ENCODE measurements at regions not wholly inside any gene's neighbourhood (a gene's known extent, or its start where the extent isn't known, plus 50 kb on each side); places are given as distances from the start of the nearest gene placed in this dataset.

- TF ChIP-seq MAX (CRISPR knock-in tag; IDR thresholded peaks at IDR 0.05) (no peak), JAZF1 (CRISPR knock-in tag; IDR thresholded peaks at IDR 0.05) (no peak), NR1H2 (CRISPR knock-in tag; IDR thresholded peaks at IDR 0.05) (no peak), ATF2 (CRISPR knock-in tag; IDR thresholded peaks at IDR 0.05; ENCODE audit: borderline replicate concordance, low read depth) (no peak)
Observed at GRCh38 chr10:108184114-108184513, 1019.6 kb upstream of the SORCS1 start (continued).

GRCh38 chr10:108180878-108181277 is 1016.4 kb upstream of the SORCS1 start:
- POLR2A ChIA-PET: no interaction called here
- ATAC-seq (no peak), DNase-seq (ENCODE audit: low spot score) (no peak)
- Mint-ChIP-seq H3K27me3 (ENCODE audit: low read depth) (no peaks in the 10 kb centered on the region), H3K27ac (no peak overlapping the region), H3K4me3 (no peak overlapping the region), H3K36me3 (no peaks in the 10 kb centered on the region), H3K4me1 (peaks cover 5% of the 10 kb centered on the region; the same call in 1 of the 2 replicates), H3K9me3 (no peaks in the 10 kb centered on the region; the same call in 1 of the 2 replicates)
- CTCF ChIA-PET: no interaction called here
- TF ChIP-seq USF1 (CRISPR knock-in tag; IDR thresholded peaks at IDR 0.05) (no peak), ZNF416 (CRISPR knock-in tag; IDR thresholded peaks at IDR 0.05) (no peak), ZNF423 (CRISPR knock-in tag; IDR thresholded peaks at IDR 0.05) (no peak), KAT7 (CRISPR knock-in tag; IDR thresholded peaks at IDR 0.05; ENCODE audit: borderline replicate concordance) (no peak), TCF7 (CRISPR knock-in tag; IDR thresholded peaks at IDR 0.05; ENCODE audit: low read depth) (no peak), ATF3 (CRISPR knock-in tag; conservative IDR thresholded peaks at IDR 0.05) (no peak), ATF1 (CRISPR knock-in tag; IDR thresholded peaks at IDR 0.05) (no peak), ZNF121 (CRISPR knock-in tag; IDR thresholded peaks at IDR 0.05) (no peak), ZNF263 (CRISPR knock-in tag; IDR thresholded peaks at IDR 0.05; ENCODE audit: low read depth) (no peak), MXD4 (CRISPR knock-in tag; IDR thresholded peaks at IDR 0.05; ENCODE audit: borderline replicate concordance) (no peak), TEAD1 (CRISPR knock-in tag; IDR thresholded peaks at IDR 0.05) (no peak), TP53 (CRISPR knock-in tag; IDR thresholded peaks at IDR 0.05) (no peak), SP1 (CRISPR knock-in tag; conservative IDR thresholded peaks at IDR 0.05) (no peak), FOXP1 (CRISPR knock-in tag; IDR thresholded peaks at IDR 0.05; ENCODE audit: borderline replicate concordance) (no peak), JUN (CRISPR knock-in tag; IDR thresholded peaks at IDR 0.05) (no peak)

GRCh38 chr10:108169846-108170245 is 1005.3 kb upstream of the SORCS1 start:
- ATAC-seq (no peak), DNase-seq (ENCODE audit: low spot score) (no peak)
- H3K27me3 Mint-ChIP-seq (ENCODE audit: low read depth): no peaks in the 10 kb centered on the region
- no peaks in the 10 kb centered on the region for H3K36me3 Mint-ChIP-seq
- H3K4me1 Mint-ChIP-seq: peaks cover 7% of the 10 kb centered on the region; the same call in 1 of the 2 replicates
- H3K27ac Mint-ChIP-seq: no peak overlapping the region
- H3K4me3 Mint-ChIP-seq: no peak overlapping the region
- ChIA-PET CTCF (interaction anchor here (2.2 kb wide), 1 partner anchor 34 kb away, joined by 9 read pairs; no protein-coding TSS in a partner anchor), POLR2A (interaction anchor here (0.5 kb wide), 1 partner anchor 974 kb away, joined by 3 read pairs; no protein-coding TSS in a partner anchor)
- H3K9me3 Mint-ChIP-seq: no peaks in the 10 kb centered on the region
- TF ChIP-seq ETV6 (CRISPR knock-in tag; IDR thresholded peaks at IDR 0.05): no peak
- no peak for TF ChIP-seq ZNF219 (CRISPR knock-in tag; IDR thresholded peaks at IDR 0.05; ENCODE audit: borderline replicate concordance)
- TF ChIP-seq ATF3 (CRISPR knock-in tag; conservative IDR thresholded peaks at IDR 0.05): no peak
- TF ChIP-seq NR1H2 (CRISPR knock-in tag; IDR thresholded peaks at IDR 0.05): no peak
- no peak for TF ChIP-seq ZNF425 (CRISPR knock-in tag; conservative IDR thresholded peaks at IDR 0.05)
- TF ChIP-seq RORB (CRISPR knock-in tag; IDR thresholded peaks at IDR 0.05): no peak
- TF ChIP-seq MLX (CRISPR knock-in tag; IDR thresholded peaks at IDR 0.05): no peak
- TF ChIP-seq TEAD1 (CRISPR knock-in tag; IDR thresholded peaks at IDR 0.05): no peak
- TF ChIP-seq OVOL2 (CRISPR knock-in tag; IDR thresholded peaks at IDR 0.05; ENCODE audit: borderline replicate concordance): no peak

Data from WTC11 (cell line).